ENCODE measurements at regions not wholly inside any gene's neighbourhood (a gene's known extent, or its start where the extent isn't known, plus 50 kb on each side); places are given as distances from the start of the nearest gene placed in this dataset.

GRCh38 chr10:123529146-123529760 is 136.9 kb upstream of the GPR26 start:
- no peak overlapping the region for H3K9ac ChIP-seq (replicated peaks in 1 of 4; ENCODE audit: extremely low read depth in 1 of 4, low read depth in 3 of 4, low read length in 3 of 4)
- H4K20me1 ChIP-seq (replicated peaks in 1 of 2; ENCODE audit: control insufficient read depth in 1 of 2, insufficient read depth in 2 of 2, low read length in 2 of 2), result no peaks in the 10 kb centered on the region
- no peak overlapping the region for H3K4ac ChIP-seq (replicated peaks; ENCODE audit: insufficient read length, low read depth, low read length)
- no peak overlapping the region for H4K8ac ChIP-seq (ENCODE audit: extremely low read depth, insufficient read depth, low read length)
- H3K79me2 ChIP-seq (ENCODE audit: control insufficient read depth in 1 of 2, insufficient read depth in 2 of 2, low read length in 2 of 2), result no peaks in the 10 kb centered on the region
- H3K23ac ChIP-seq (ENCODE audit: insufficient read length), result no peak overlapping the region
- no peaks in the 10 kb centered on the region for H3K9me3 ChIP-seq (ENCODE audit: insufficient read depth in 2 of 2, low read depth in 1 of 2, low read length in 1 of 2)
- DNase-seq (ENCODE audit: low read depth in 1 of 2, low spot score in 2 of 2) (peak in 1 of 2 experiments; percentile 37), FAIRE-seq (no peak)
- H2BK20ac ChIP-seq (ENCODE audit: low read length), result no peak overlapping the region
- ChIA-PET CTCF (ENCODE audit: partially characterized antibody) (interaction anchor here (0.7 to 4.3 kb wide), 5 partner anchors 8 to 31 kb away, joined by 3 to 23 read pairs (median 3); no protein-coding TSS in a partner anchor), POLR2A (ENCODE audit: partially characterized antibody) (interaction anchor here (1.6 kb wide), 1 partner anchor 14 kb away, joined by 5 read pairs; no protein-coding TSS in a partner anchor)
- H3K18ac ChIP-seq (ENCODE audit: extremely low read depth, low read length), result no peak overlapping the region
- no peak overlapping the region for H3K4me3 ChIP-seq (ENCODE audit: extremely low read depth in 1 of 4, insufficient read depth in 2 of 4, low read depth in 3 of 4, low read length in 4 of 4)
- no peak overlapping the region for H2BK120ac ChIP-seq (replicated peaks; ENCODE audit: low read depth, low read length)
- H3K14ac ChIP-seq (ENCODE audit: insufficient read length), result no peak overlapping the region
- no peaks in the 10 kb centered on the region; a peak in 1 of 7 replicates for H3K27me3 ChIP-seq (replicated peaks in 1 of 4; ENCODE audit: control insufficient read depth in 3 of 4, extremely low read depth in 1 of 4, insufficient read depth in 3 of 4, low read length in 3 of 4)
- no peak overlapping the region for H2AK5ac ChIP-seq (ENCODE audit: low read depth, low read length)
- no peak overlapping the region for H3K4me2 ChIP-seq (ENCODE audit: insufficient read depth in 1 of 2, low read depth in 2 of 2, low read length in 2 of 2)
- no peak overlapping the region for H2BK12ac ChIP-seq (ENCODE audit: low read depth, low read length)
- 0 out of 7 replicates have a peak, but pooled peaks cover 0 to 2% (median 0%) of the 10 kb centered on the region in 4 experiments for H3K4me1 ChIP-seq (replicated peaks in 1 of 4; ENCODE audit: control insufficient read depth in 3 of 4, insufficient read depth in 4 of 4, low read length in 3 of 4)
- no peak overlapping the region for H2BK15ac ChIP-seq (ENCODE audit: low read length)
- H4K5ac ChIP-seq (ENCODE audit: insufficient read length, low read depth, low read length), result no peak overlapping the region
- no peaks in the 10 kb centered on the region for H3K79me1 ChIP-seq (ENCODE audit: low read depth, low read length)
- no peak overlapping the region for H3K27ac ChIP-seq (ENCODE audit: low read depth, low read length)
- TF ChIP-seq RFX5 (IDR thresholded peaks at IDR 0.05; ENCODE audit: borderline replicate concordance, low read depth, low read length) (no peak), RNF2 (IDR thresholded peaks at IDR 0.05; ENCODE audit: borderline replicate concordance, low read depth, low read length, missing control alignments, poor library complexity, severe bottlenecking) (no peak), CEBPB (IDR thresholded peaks at IDR 0.05; ENCODE audit: low read depth, low read length) (no peak), JUN (IDR thresholded peaks at IDR 0.05; ENCODE audit: low read depth, low read length) (no peak), PHF8 (conservative IDR thresholded peaks at IDR 0.05; ENCODE audit: low read depth, low read length) (no peak), CTBP2 (IDR thresholded peaks at IDR 0.05; ENCODE audit: borderline replicate concordance, insufficient read depth, insufficient read length, low read length) (no peak), NANOG (IDR thresholded peaks at IDR 0.05; ENCODE audit: insufficient read depth, low read depth, low read length, poor library complexity, severe bottlenecking) (no peak), MAX (IDR thresholded peaks at IDR 0.05) (no peak)
- TF ChIP-seq, protein P1, sequence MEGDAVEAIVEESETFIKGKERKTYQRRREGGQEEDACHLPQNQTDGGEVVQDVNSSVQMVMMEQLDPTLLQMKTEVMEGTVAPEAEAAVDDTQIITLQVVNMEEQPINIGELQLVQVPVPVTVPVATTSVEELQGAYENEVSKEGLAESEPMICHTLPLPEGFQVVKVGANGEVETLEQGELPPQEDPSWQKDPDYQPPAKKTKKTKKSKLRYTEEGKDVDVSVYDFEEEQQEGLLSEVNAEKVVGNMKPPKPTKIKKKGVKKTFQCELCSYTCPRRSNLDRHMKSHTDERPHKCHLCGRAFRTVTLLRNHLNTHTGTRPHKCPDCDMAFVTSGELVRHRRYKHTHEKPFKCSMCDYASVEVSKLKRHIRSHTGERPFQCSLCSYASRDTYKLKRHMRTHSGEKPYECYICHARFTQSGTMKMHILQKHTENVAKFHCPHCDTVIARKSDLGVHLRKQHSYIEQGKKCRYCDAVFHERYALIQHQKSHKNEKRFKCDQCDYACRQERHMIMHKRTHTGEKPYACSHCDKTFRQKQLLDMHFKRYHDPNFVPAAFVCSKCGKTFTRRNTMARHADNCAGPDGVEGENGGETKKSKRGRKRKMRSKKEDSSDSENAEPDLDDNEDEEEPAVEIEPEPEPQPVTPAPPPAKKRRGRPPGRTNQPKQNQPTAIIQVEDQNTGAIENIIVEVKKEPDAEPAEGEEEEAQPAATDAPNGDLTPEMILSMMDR (IDR thresholded peaks at IDR 0.05; ENCODE audit: control extremely low read depth in 1 of 3, insufficient read depth in 1 of 3, low read depth in 1 of 3, low read length in 3 of 3), result no peak
- H4K91ac ChIP-seq (replicated peaks; ENCODE audit: insufficient read length, low read length), result no peak overlapping the region
- no peak overlapping the region; the same call in 1 of the 2 replicates for H2BK5ac ChIP-seq (ENCODE audit: low read depth, low read length)
- WGBS, 2 experiments (ENCODE audit: extremely low coverage in 1 of 2, insufficient coverage in 1 of 2, insufficient read length in 1 of 2, insufficient replicate concordance in 2 of 2, low coverage in 1 of 2, low lambda C conversion rate in 2 of 2, missing lambda C conversion rate in 1 of 2), result 92% methylated on average over 10 of the region's 10 CpGs; no CpG with 5 or more reads in 1 of the 2 experiments
- H3K23me2 ChIP-seq (ENCODE audit: low read depth, low read length), result no peaks in the 10 kb centered on the region
- no peak overlapping the region for H2AFZ ChIP-seq (ENCODE audit: low read length)
- H3K36me3 ChIP-seq (ENCODE audit: control insufficient read depth in 2 of 4, insufficient read depth in 4 of 4, low read length in 3 of 4), result no peaks in the 10 kb centered on the region
- no peak overlapping the region for H3K56ac ChIP-seq (replicated peaks; ENCODE audit: insufficient read length, low read depth, low read length)

All from H1 (cell line).